Stimulated activated CD4-positive, alpha-beta T cell treated with anti-CD3 and anti-CD28 coated beads, Interleukin-12 subunit alpha, Interleukin-12 subunit beta, amount 100 ng/mL, for 48 hours (primary cell): ENCODE measurements at regions not wholly inside any gene's neighbourhood (a gene's known extent, or its start where the extent isn't known, plus 50 kb on each side); places are given as distances from the start of the nearest gene placed in this dataset.
A peak's percentile ranks its signal among the peaks of the same experiment; 100 is the strongest.

ENCODE experiments used
- DNase-seq, 3 donors: peaks; one replicate each; pipeline ENCODE4 v3.0.0-alpha.2; 2020; ENCODE audit warnings: low read depth in 2 of 3, low spot score in 1 of 3

- DNase-seq: no peak
These were observed 58.6 kb downstream of the LIG4 start for GRCh38 chr13:108156749-108157148.

DNA sequence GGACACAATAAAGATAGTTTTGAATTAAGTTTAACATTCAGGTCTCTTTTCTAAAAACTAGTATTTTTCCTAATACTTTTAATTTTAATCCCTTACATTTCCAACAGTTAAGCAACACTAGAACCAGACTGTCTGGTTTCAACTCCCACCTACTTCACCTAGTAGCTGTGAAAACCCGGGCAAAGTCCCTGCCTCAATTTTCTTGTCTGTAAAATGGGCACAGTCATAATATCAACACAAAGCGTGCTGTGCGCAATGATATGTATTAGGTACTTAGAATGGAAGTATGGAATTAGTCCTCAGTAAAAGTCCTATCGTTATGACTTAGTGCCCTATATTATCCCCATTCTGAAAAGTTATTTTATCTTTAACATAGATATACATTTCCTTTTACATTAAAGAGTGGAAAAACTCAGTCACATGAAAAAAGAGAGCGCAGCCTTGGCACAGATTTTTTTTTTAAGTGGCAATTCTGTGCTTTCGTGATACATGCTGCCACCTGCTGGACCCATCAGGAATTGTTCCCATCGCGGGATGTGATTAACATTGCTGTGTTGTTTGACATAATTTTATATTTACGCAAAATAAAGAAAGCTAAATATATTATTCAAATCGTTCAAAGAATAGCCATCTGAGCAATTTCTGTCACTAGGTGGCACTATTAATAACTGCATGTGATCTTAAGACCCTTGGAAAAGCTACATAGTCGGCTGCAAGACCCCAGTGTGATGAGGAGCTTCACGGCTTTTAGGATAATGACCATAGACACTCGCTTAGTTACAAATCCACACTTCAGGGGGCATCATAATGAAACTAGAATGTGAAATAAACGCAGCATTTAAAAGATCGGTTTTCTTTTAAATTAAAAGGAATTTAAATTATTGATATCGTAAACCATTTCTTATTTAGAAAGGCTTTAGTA is 59.9 kb downstream of the LIG4 start:
- DNase-seq: peak; percentile 21 to 65 (median 45)

GRCh38 chr13:108154421-108154858 is 60.9 kb downstream of the LIG4 start:
- no peak for DNase-seq

DNA sequence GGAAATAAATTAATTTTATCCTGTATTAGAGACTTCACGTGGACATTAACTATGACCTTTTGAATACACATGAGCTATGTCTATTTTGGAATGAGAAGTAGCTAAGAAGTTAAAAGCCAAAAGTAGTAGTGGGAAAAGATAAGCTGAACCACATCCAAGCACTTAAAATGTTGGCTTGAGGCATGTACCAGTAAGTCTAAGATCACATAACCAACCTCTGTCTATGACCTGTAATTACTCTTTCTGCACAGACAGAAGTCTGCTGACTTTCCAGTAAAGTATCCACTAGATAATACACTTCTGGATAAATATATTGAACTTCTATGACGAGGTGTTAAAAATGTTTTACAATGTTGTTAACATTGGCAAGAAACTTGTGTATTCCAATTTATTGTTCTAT is 68.7 kb downstream of the LIG4 start:
- no peak for DNase-seq

- DNase-seq: no peak
These were observed 72.5 kb downstream of the LIG4 start for GRCh38 chr13:108142702-108143436.

- no peak for DNase-seq
These were observed 78.2 kb downstream of the LIG4 start for GRCh38 chr13:108137176-108137575.

GRCh38 chr13:108127406-108127805 is 87.9 kb downstream of the LIG4 start:
- no peak for DNase-seq

GRCh38 chr13:108126056-108126455 is 89.3 kb downstream of the LIG4 start:
- no peak for DNase-seq

- DNase-seq: no peak
These were observed 93.9 kb downstream of the LIG4 start for GRCh38 chr13:108121406-108121805.

DNA sequence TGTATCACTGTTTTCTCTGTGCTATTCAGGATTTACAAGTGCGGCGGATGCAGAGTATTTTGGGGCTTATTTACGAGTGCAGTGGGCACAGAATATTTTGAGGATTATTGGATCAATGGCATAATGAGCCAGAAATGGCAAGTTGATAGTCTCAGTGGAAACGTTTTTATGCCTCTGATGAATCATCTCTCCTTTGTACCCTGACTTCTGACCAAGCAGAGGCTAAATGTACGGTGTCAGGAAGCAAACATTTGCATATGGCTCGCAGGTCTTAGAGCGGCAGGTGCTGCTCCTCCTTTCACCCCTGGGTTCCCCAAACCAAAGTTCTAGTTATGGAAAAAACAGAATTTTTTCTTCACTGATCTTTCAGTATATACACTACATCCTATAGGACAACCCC is 94.5 kb downstream of the LIG4 start:
- DNase-seq: no peak

DNA sequence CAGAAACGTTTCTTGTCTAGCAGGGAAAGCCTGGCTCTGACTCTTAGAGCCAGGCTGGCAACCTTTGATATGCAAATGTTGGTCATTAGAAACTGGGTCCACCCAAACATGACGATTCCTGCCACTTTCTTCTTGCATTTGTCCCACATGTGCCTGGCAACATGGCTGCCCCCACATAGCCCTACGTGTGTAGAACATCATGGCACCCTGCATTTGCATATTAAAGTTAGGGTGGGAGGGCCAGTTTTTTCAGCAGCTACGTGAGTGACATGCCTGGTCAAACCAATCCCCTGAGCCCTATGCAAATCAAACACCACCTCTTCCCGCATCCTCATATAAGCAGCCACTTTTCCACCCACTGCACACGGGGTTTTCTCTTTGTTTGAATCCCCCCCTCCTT is 95.0 kb downstream of the LIG4 start:
- DNase-seq: no peak

DNA sequence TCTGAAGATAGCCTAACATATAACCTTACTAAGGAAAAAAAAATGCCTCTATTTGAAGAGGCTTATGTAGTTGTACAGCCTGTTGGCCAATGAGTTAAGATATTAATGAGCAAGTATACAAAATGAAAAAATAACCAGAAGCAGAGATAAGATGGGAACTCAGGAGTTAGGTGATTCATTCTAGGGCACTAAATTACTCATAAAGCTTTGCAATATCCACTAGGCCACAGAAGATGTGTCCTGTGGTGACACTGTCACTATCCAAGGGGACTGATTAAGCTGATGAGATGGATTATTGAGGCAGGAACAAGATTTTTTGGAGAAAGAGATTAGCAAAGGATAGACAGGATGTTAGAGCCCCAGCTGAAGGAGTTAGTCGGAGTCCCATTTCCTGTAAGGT is 99.6 kb downstream of the LIG4 start:
- no peak for DNase-seq

DNA sequence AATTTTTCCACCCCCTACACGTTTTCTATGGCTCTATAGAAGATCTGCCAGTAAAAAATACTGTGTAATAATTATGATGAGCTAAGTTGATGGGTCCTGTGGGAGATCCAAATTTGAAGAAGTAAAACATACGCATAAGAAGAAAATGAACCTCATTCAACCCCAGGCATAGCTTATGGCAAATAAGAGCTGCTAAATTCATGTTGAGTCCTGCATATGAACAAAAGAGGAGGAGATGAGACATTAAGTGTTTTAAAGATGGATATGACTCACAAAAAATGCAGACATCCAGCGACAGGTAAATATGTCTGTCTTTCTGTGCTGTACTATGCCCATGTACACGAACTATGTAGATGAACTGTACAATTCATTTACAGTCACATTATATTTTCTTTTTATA is 101.9 kb downstream of the LIG4 start:
- no peak for DNase-seq

DNA sequence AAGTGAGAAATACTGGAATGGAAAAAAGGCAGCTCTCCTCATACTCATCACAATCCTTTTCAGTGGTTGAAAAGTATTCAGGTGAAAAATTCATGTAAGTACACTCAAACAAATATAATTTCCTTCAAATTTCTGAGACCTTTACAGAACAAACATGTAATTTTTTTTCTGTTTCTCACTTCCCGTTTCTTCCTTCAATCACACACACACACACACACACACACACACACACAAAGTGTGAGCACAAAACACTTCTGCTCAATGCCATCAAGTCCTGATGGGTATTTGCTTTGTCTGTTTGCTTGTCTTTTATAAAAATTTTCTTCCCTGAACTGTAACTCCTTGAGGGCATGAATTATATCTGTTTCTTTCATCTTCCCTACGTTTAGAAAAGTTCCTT is 110.6 kb downstream of the LIG4 start:
- no peak for DNase-seq

DNA sequence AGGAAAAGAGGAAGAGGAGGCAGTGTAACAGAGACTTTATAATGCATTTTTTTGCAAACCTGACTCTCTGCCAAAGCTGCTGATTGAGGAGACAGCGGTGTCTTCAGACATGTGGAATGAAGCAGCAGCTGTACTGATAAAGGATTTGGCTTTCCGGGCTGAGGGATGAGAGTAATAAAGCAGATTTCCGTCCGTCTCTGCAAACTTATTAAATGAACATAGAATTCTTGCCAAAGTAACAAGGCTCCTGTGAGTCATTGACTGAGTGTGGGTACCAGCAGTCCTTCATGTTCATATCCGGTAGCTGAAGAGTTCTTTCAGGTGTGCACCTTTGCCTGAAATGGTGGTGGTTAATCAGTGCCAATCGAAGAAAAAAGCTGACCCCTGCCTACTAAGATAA is 112.6 kb downstream of the LIG4 start:
- no peak for DNase-seq

GRCh38 chr13:108096301-108096915 is 118.9 kb downstream of the LIG4 start:
- DNase-seq: no peak

- DNase-seq: no peak
These were observed 120.3 kb downstream of the LIG4 start for GRCh38 chr13:108095036-108095435.

- DNase-seq: no peak
These were observed 121.7 kb downstream of the LIG4 start for GRCh38 chr13:108093616-108094015.

- no peak for DNase-seq
These were observed 127.5 kb downstream of the LIG4 start for GRCh38 chr13:108087810-108088209.

DNA sequence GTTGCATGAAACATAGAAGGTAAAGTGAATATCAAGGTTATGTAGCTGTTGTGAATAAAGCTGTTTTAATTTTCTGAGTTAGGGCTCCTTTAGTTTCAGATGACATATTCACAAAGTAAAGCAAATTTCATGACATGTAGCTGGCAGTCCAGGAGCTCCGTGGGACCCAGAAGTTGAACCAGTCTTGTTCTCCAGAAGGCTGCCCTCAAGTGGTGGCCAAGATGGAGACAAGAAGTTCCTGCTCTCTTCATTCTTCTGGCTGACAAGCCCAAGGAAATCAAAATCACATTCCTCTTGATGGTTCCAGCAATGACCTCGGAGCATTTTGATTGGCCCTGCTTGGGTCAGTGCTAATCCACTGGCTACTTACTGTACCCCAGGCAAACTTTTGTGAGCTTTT is 128.7 kb downstream of the LIG4 start:
- DNase-seq: no peak

- no peak for DNase-seq
These were observed 130.5 kb downstream of the LIG4 start for GRCh38 chr13:108084840-108085239.

DNA sequence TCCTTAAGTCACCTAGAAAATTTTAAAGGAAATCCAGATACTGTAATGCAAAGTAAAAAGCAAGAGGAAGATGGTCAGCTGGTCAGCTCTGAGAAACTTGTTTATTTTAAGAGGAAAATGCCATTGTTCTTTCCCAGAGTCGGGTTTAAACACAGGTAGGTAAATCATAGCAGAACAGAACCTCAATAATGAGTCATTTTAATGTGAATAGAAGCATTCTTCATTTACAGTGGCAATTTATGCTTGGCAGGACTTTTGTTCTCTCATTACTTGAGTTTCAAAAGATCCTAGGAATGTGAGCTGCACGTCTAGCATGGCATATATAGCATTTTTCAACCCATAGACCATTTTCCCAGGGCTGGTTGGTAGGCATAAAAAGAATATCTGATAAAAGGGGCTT is 132.3 kb downstream of the LIG4 start:
- DNase-seq: no peak
